ENCODE measurements at regions not wholly inside any gene's neighbourhood (a gene's known extent, or its start where the extent isn't known, plus 50 kb on each side); places are given as distances from the start of the nearest gene placed in this dataset.

- TF ChIP-seq, protein P1, sequence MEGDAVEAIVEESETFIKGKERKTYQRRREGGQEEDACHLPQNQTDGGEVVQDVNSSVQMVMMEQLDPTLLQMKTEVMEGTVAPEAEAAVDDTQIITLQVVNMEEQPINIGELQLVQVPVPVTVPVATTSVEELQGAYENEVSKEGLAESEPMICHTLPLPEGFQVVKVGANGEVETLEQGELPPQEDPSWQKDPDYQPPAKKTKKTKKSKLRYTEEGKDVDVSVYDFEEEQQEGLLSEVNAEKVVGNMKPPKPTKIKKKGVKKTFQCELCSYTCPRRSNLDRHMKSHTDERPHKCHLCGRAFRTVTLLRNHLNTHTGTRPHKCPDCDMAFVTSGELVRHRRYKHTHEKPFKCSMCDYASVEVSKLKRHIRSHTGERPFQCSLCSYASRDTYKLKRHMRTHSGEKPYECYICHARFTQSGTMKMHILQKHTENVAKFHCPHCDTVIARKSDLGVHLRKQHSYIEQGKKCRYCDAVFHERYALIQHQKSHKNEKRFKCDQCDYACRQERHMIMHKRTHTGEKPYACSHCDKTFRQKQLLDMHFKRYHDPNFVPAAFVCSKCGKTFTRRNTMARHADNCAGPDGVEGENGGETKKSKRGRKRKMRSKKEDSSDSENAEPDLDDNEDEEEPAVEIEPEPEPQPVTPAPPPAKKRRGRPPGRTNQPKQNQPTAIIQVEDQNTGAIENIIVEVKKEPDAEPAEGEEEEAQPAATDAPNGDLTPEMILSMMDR (IDR thresholded peaks at IDR 0.05) = no peak
- no peak for TF ChIP-seq POLR2AphosphoS5 (IDR thresholded peaks at IDR 0.05)
- no peak for TF ChIP-seq POLR2A (IDR thresholded peaks at IDR 0.05)
- TF ChIP-seq EP300 (IDR thresholded peaks at IDR 0.05) = no peak
Observed at GRCh38 chr6:79378957-79379356, 144.5 kb upstream of the HMGN3 start.

All from stomach (tissue), 4 donors.